IMR-90 (cell line): ENCODE measurements at regions not wholly inside any gene's neighbourhood (a gene's known extent, or its start where the extent isn't known, plus 50 kb on each side); places are given as distances from the start of the nearest gene placed in this dataset.

ENCODE experiments used
- ATAC-seq: fragments of 200-7000 bp; cut with Tn5 transposase; 2 replicates; pipeline ENCODE4 v1.9.1; 2020; ENCODE audit warnings: low read depth, mild to moderate bottlenecking, moderate library complexity
- BruUV-seq: library from RNA; stranded (reverse); fragments of 400-500 nt; replicated peaks from 2 replicates; lab custom pipeline; 2021; lab: Mats Ljungman, UMichigan
- CTCF ChIA-PET: fragments of 300-600 bp; formaldehyde crosslinking; extraction: SDS; loops from one replicate; lab custom pipeline; 2021; ENCODE audit warnings: antibody characterized with exemption; lab: Yijun Ruan, JAX
- POLR2A ChIA-PET: fragments of 300-600 bp; sonication (Branson Sonifier 250); formaldehyde crosslinking; loops from one replicate; lab custom pipeline; 2022; ENCODE audit warnings: antibody characterized with exemption; ENCODE audit not compliant: unreplicated experiment; lab: Charles Lee
- DNase-seq: peaks from one replicate; pipeline ENCODE4 v3.0.0; 2013
- H2AFZ ChIP-seq: replicated peaks from 2 replicates; pipeline ENCODE3; 2013; ENCODE audit warnings: low read length, mild to moderate bottlenecking; ENCODE audit not compliant: poor library complexity
- H2AK5ac ChIP-seq: 2 replicates; pipeline ENCODE4 v1.6.1; 2013; ENCODE audit warnings: low read depth, low read length, inconsistent platforms
- H2AK9ac ChIP-seq: replicated peaks from 2 replicates; pipeline ENCODE3; 2013; ENCODE audit warnings: mild to moderate bottlenecking, low read depth, low read length, moderate library complexity; ENCODE audit not compliant: poor library complexity
- H2BK120ac ChIP-seq: 2 replicates; pipeline ENCODE4 v1.6.1; 2013; ENCODE audit warnings: low read depth, low read length, inconsistent platforms
- H2BK15ac ChIP-seq: 3 replicates; pipeline ENCODE4 v1.6.1; 2013; ENCODE audit warnings: low read depth, low read length, inconsistent platforms
- H2BK20ac ChIP-seq: 2 replicates; pipeline ENCODE4 v1.6.1; 2013; ENCODE audit warnings: low read depth, mild to moderate bottlenecking, inconsistent platforms, low read length, moderate library complexity
- H2BK5ac ChIP-seq: 2 replicates; pipeline ENCODE4 v1.6.1; 2013; ENCODE audit warnings: mild to moderate bottlenecking, low read depth, low read length, inconsistent platforms; ENCODE audit not compliant: poor library complexity, severe bottlenecking
- H3K14ac ChIP-seq: replicated peaks from 2 replicates; pipeline ENCODE4 v1.6.1; 2013; ENCODE audit warnings: low read depth, low read length, inconsistent platforms
- H3K18ac ChIP-seq: 2 replicates; pipeline ENCODE4 v1.6.1; 2013; ENCODE audit warnings: low read depth, low read length, control low read depth
- H3K23ac ChIP-seq: 2 replicates; pipeline ENCODE4 v1.6.1; 2013; ENCODE audit warnings: low read depth, low read length, inconsistent platforms
- H3K27ac ChIP-seq: 2 replicates; pipeline ENCODE4 v1.5.1; 2013; ENCODE audit warnings: mild to moderate bottlenecking, control low read depth, low read length; ENCODE audit not compliant: insufficient read depth
- H3K27me3 ChIP-seq: 2 replicates; pipeline ENCODE4 v1.6.1; 2013; ENCODE audit warnings: low read length; ENCODE audit not compliant: control insufficient read depth, insufficient read depth
- H3K36me3 ChIP-seq: 2 replicates; pipeline ENCODE4 v1.6.1; 2013; ENCODE audit warnings: low read length, mixed read lengths; ENCODE audit not compliant: control insufficient read depth, insufficient read depth
- H3K4ac ChIP-seq: 2 replicates; pipeline ENCODE4 v1.6.1; 2013; ENCODE audit warnings: low read depth, low read length, inconsistent platforms
- H3K4me1 ChIP-seq: 2 replicates; pipeline ENCODE4 v1.6.1; 2013; ENCODE audit warnings: low read length, mixed read lengths; ENCODE audit not compliant: control insufficient read depth, insufficient read depth
- H3K4me2 ChIP-seq: 2 replicates; pipeline ENCODE4 v1.6.1; 2013; ENCODE audit warnings: low read depth, mild to moderate bottlenecking, control low read depth, low read length, moderate library complexity
- H3K4me3 ChIP-seq: 2 replicates; pipeline ENCODE4 v1.5.1; 2013; ENCODE audit warnings: low read depth, mild to moderate bottlenecking, control low read depth, low read length, moderate library complexity; ENCODE audit not compliant: insufficient read depth
- H3K56ac ChIP-seq: 2 replicates; pipeline ENCODE4 v1.6.1; 2013; ENCODE audit warnings: low read length, inconsistent platforms; ENCODE audit not compliant: insufficient read depth; ENCODE audit errors: extremely low read depth
- H3K79me1 ChIP-seq, 2 experiments: 2 replicates each; pipeline ENCODE4 v1.6.1; 2013; ENCODE audit warnings: low read length in 2 of 2, inconsistent platforms in 1 of 2, low read depth in 1 of 2
- H3K9ac ChIP-seq: 2 replicates; pipeline ENCODE4 v1.6.1; 2013; ENCODE audit warnings: low read depth, low read length, control low read depth
- H3K9me1 ChIP-seq: 2 replicates; pipeline ENCODE4 v1.6.1; 2013; ENCODE audit warnings: low read length, inconsistent platforms; ENCODE audit not compliant: insufficient read depth
- H3K9me3 ChIP-seq: 2 replicates; pipeline ENCODE4 v1.6.1; 2013; ENCODE audit warnings: low read length; ENCODE audit not compliant: control insufficient read depth, insufficient read depth
- H4K20me1 ChIP-seq: 2 replicates; pipeline ENCODE4 v1.6.1; 2013; ENCODE audit warnings: low read length, inconsistent platforms; ENCODE audit not compliant: insufficient read depth
- H4K5ac ChIP-seq: 2 replicates; pipeline ENCODE4 v1.6.1; 2013; ENCODE audit warnings: mild to moderate bottlenecking, low read depth, low read length, control low read depth
- H4K8ac ChIP-seq, 2 experiments: 2 replicates each; pipeline ENCODE4 v1.6.1; 2013; ENCODE audit warnings: low read depth in 2 of 2, low read length in 2 of 2, control low read depth in 1 of 2, inconsistent platforms in 1 of 2
- H4K91ac ChIP-seq: 2 replicates; pipeline ENCODE4 v1.6.1; 2013; ENCODE audit warnings: low read depth, low read length, inconsistent platforms; ENCODE audit not compliant: insufficient read depth
- CEBPB ChIP-seq: IDR thresholded peaks from 2 replicates; pipeline ENCODE4 v1.6.1; 2012; ENCODE audit warnings: low read depth, low read length, improper control_type of control experiment
- CHD1 ChIP-seq: IDR thresholded peaks from 2 replicates; pipeline ENCODE4 v1.6.1; 2012; ENCODE audit warnings: low read depth, low read length, improper control_type of control experiment
- CTCF ChIP-seq: conservative IDR thresholded peaks from 2 replicates; pipeline ENCODE4 v1.5.1; 2012; ENCODE audit warnings: mild to moderate bottlenecking, low read depth, low read length, improper control_type of control experiment
- FOS ChIP-seq: fragments of 150-350 bp; IDR thresholded peaks from 2 replicates; pipeline ENCODE4 v1.6.1; 2016; ENCODE audit warnings: low read depth, low read length
- POLR2A ChIP-seq: IDR thresholded peaks from 2 replicates; pipeline ENCODE4 v1.6.1; 2012; ENCODE audit warnings: mild to moderate bottlenecking, low read depth, low read length
- RFX5 ChIP-seq: IDR thresholded peaks from 2 replicates; pipeline ENCODE4 v1.8.0; 2012; ENCODE audit warnings: low read depth, mild to moderate bottlenecking, low read length, moderate library complexity
- SMC3 ChIP-seq: fragments of 150-350 bp; IDR thresholded peaks from 2 replicates; pipeline ENCODE4 v1.6.1; 2016; ENCODE audit warnings: low read depth, mild to moderate bottlenecking, antibody characterized with exemption, low read length, moderate library complexity
- WGBS, 2 experiments: methylation state at CpG; one replicate each; pipeline versions ENCODE4 v1.1.5 to v1.1.7; 2013; ENCODE audit warnings: missing lambda C conversion rate in 2 of 2; ENCODE audit not compliant: insufficient read length in 1 of 2; ENCODE audit errors: extremely low coverage in 2 of 2; 5-methylcytosine and 5-hydroxymethylcytosine counted together
- dilution Hi-C: fragments of 300-500 bp; cut with HindIII; formaldehyde crosslinking; loops from one replicate; pipeline ENCODE4 v1.14.3; 2018; ENCODE audit warnings: low sequenced_read_pairs; ENCODE audit not compliant: unreplicated experiment
- in situ Hi-C: fragments of 300-500 bp; cut with MboI; formaldehyde crosslinking; loops from 3 replicates; pipeline ENCODE4 v1.14.3; 2019; ENCODE audit warnings: low sequenced_read_pairs, inconsistent platforms, mixed read lengths
- intact Hi-C: fragments of 100-400 bp; cut with micrococcal nuclease; formaldehyde crosslinking; loops from 2 replicates; pipeline ENCODE4 v1.10.0; 2022
- TF ChIP-seq, protein P1 (sequence below): fragments of 150-350 bp; IDR thresholded peaks from 2 replicates; pipeline ENCODE4 v1.6.1; 2017; ENCODE audit warnings: mild to moderate bottlenecking, antibody characterized with exemption, low read length, low read depth

DNA sequence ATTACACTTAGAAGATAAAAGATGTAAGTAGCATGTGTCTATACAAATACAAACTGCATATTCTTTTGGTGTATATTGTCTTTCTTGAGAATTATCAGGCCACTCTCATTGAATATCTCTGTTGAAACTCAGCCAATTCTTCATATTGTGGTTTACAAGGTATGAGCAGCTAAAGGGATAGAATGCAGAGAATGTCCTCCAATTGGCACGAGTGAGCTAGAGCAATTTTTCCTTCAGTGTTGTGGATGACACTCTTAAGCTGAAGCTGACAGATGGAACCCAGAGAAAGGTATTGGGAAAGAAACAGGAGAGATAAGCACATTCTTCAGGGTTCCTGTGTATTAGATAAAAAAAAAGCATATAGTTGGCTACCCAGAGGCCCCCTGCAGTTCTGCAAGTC, 453.1 kb downstream of the EPHA3 start:
- Histone ChIP-seq H3K27ac (no peak overlapping the region), H3K23ac (no peak overlapping the region), H3K9me1 (no peaks in the 10 kb centered on the region), H3K4me1 (no peaks in the 10 kb centered on the region), H2BK120ac (no peak overlapping the region), H3K56ac (no peak overlapping the region), H3K79me1 (no peaks in the 10 kb centered on the region), H3K14ac (no peak overlapping the region), H3K36me3 (no peaks in the 10 kb centered on the region), H2AFZ (no peak overlapping the region), H4K91ac (no peak overlapping the region), H3K4me3 (no peak overlapping the region), H2AK5ac (no peak overlapping the region), H2AK9ac (no peak overlapping the region), H2BK20ac (no peak overlapping the region), H3K27me3 (no peaks in the 10 kb centered on the region), H4K5ac (no peak overlapping the region), H3K9me3 (no peaks in the 10 kb centered on the region), H4K8ac (no peak overlapping the region), H3K4me2 (no peak overlapping the region), H2BK5ac (no peak overlapping the region), H3K18ac (no peak overlapping the region), H4K20me1 (no peaks in the 10 kb centered on the region), H2BK15ac (no peak overlapping the region), H3K4ac (no peak overlapping the region), H3K9ac (no peak overlapping the region)
- intact Hi-C loops, result loop anchor here (10.0 kb wide), 1 partner anchor 294 kb away; no protein-coding TSS in a partner anchor
- ATAC-seq, result peak; percentile 27
- dilution Hi-C loops, result no loop called here
- WGBS, 2 experiments, result no CpG with 5 or more reads among the region's 1 CpG
- in situ Hi-C loops, result no loop called here
- DNase-seq, result peak; percentile 54
- POLR2A ChIA-PET, result no interaction called here
- no TSS peak for BruUV-seq
- no peak for TF ChIP-seq SMC3
- no peak for TF ChIP-seq FOS
- no peak for TF ChIP-seq CTCF
- TF ChIP-seq CEBPB, result no peak
- no peak for TF ChIP-seq CHD1
- no peak for TF ChIP-seq POLR2A
- no peak for TF ChIP-seq RFX5
- TF ChIP-seq, protein P1, sequence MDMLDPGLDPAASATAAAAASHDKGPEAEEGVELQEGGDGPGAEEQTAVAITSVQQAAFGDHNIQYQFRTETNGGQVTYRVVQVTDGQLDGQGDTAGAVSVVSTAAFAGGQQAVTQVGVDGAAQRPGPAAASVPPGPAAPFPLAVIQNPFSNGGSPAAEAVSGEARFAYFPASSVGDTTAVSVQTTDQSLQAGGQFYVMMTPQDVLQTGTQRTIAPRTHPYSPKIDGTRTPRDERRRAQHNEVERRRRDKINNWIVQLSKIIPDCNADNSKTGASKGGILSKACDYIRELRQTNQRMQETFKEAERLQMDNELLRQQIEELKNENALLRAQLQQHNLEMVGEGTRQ, result no peak
- CTCF ChIA-PET, result no interaction called here
